IMR-90 (cell line): ENCODE measurements at regions not wholly inside any gene's neighbourhood (a gene's known extent, or its start where the extent isn't known, plus 50 kb on each side); places are given as distances from the start of the nearest gene placed in this dataset.

Experiments used
- ATAC-seq: fragments of 200-7000 bp; cut with Tn5 transposase; 2 replicates; pipeline ENCODE4 v1.9.1; 2020; ENCODE audit warnings: low read depth, mild to moderate bottlenecking, moderate library complexity
- BruUV-seq: library from RNA; stranded (reverse); fragments of 400-500 nt; replicated peaks from 2 replicates; lab custom pipeline; 2021; lab: Mats Ljungman, UMichigan
- CTCF ChIA-PET: fragments of 300-600 bp; formaldehyde crosslinking; extraction: SDS; loops from one replicate; lab custom pipeline; 2021; ENCODE audit warnings: antibody characterized with exemption; lab: Yijun Ruan, JAX
- POLR2A ChIA-PET: fragments of 300-600 bp; sonication (Branson Sonifier 250); formaldehyde crosslinking; loops from one replicate; lab custom pipeline; 2022; ENCODE audit warnings: antibody characterized with exemption; ENCODE audit not compliant: unreplicated experiment; lab: Charles Lee
- DNase-seq: peaks from one replicate; pipeline ENCODE4 v3.0.0; 2013
- H2AFZ ChIP-seq: replicated peaks from 2 replicates; pipeline ENCODE3; 2013; ENCODE audit warnings: low read length, mild to moderate bottlenecking; ENCODE audit not compliant: poor library complexity
- H2AK5ac ChIP-seq: 2 replicates; pipeline ENCODE4 v1.6.1; 2013; ENCODE audit warnings: low read depth, low read length, inconsistent platforms
- H2AK9ac ChIP-seq: replicated peaks from 2 replicates; pipeline ENCODE3; 2013; ENCODE audit warnings: mild to moderate bottlenecking, low read depth, low read length, moderate library complexity; ENCODE audit not compliant: poor library complexity
- H2BK120ac ChIP-seq: 2 replicates; pipeline ENCODE4 v1.6.1; 2013; ENCODE audit warnings: low read depth, low read length, inconsistent platforms
- H2BK15ac ChIP-seq: 3 replicates; pipeline ENCODE4 v1.6.1; 2013; ENCODE audit warnings: low read depth, low read length, inconsistent platforms
- H2BK20ac ChIP-seq: 2 replicates; pipeline ENCODE4 v1.6.1; 2013; ENCODE audit warnings: low read depth, mild to moderate bottlenecking, inconsistent platforms, low read length, moderate library complexity
- H2BK5ac ChIP-seq: 2 replicates; pipeline ENCODE4 v1.6.1; 2013; ENCODE audit warnings: mild to moderate bottlenecking, low read depth, low read length, inconsistent platforms; ENCODE audit not compliant: poor library complexity, severe bottlenecking
- H3K14ac ChIP-seq: replicated peaks from 2 replicates; pipeline ENCODE4 v1.6.1; 2013; ENCODE audit warnings: low read depth, low read length, inconsistent platforms
- H3K18ac ChIP-seq: 2 replicates; pipeline ENCODE4 v1.6.1; 2013; ENCODE audit warnings: low read depth, low read length, control low read depth
- H3K23ac ChIP-seq: 2 replicates; pipeline ENCODE4 v1.6.1; 2013; ENCODE audit warnings: low read depth, low read length, inconsistent platforms
- H3K27ac ChIP-seq: 2 replicates; pipeline ENCODE4 v1.5.1; 2013; ENCODE audit warnings: mild to moderate bottlenecking, control low read depth, low read length; ENCODE audit not compliant: insufficient read depth
- H3K27me3 ChIP-seq: 2 replicates; pipeline ENCODE4 v1.6.1; 2013; ENCODE audit warnings: low read length; ENCODE audit not compliant: control insufficient read depth, insufficient read depth
- H3K36me3 ChIP-seq: 2 replicates; pipeline ENCODE4 v1.6.1; 2013; ENCODE audit warnings: low read length, mixed read lengths; ENCODE audit not compliant: control insufficient read depth, insufficient read depth
- H3K4ac ChIP-seq: 2 replicates; pipeline ENCODE4 v1.6.1; 2013; ENCODE audit warnings: low read depth, low read length, inconsistent platforms
- H3K4me1 ChIP-seq: 2 replicates; pipeline ENCODE4 v1.6.1; 2013; ENCODE audit warnings: low read length, mixed read lengths; ENCODE audit not compliant: control insufficient read depth, insufficient read depth
- H3K4me2 ChIP-seq: 2 replicates; pipeline ENCODE4 v1.6.1; 2013; ENCODE audit warnings: low read depth, mild to moderate bottlenecking, control low read depth, low read length, moderate library complexity
- H3K4me3 ChIP-seq: 2 replicates; pipeline ENCODE4 v1.5.1; 2013; ENCODE audit warnings: low read depth, mild to moderate bottlenecking, control low read depth, low read length, moderate library complexity; ENCODE audit not compliant: insufficient read depth
- H3K56ac ChIP-seq: 2 replicates; pipeline ENCODE4 v1.6.1; 2013; ENCODE audit warnings: low read length, inconsistent platforms; ENCODE audit not compliant: insufficient read depth; ENCODE audit errors: extremely low read depth
- H3K79me1 ChIP-seq, 2 experiments: 2 replicates each; pipeline ENCODE4 v1.6.1; 2013; ENCODE audit warnings: low read length in 2 of 2, inconsistent platforms in 1 of 2, low read depth in 1 of 2
- H3K9ac ChIP-seq: 2 replicates; pipeline ENCODE4 v1.6.1; 2013; ENCODE audit warnings: low read depth, low read length, control low read depth
- H3K9me1 ChIP-seq: 2 replicates; pipeline ENCODE4 v1.6.1; 2013; ENCODE audit warnings: low read length, inconsistent platforms; ENCODE audit not compliant: insufficient read depth
- H3K9me3 ChIP-seq: 2 replicates; pipeline ENCODE4 v1.6.1; 2013; ENCODE audit warnings: low read length; ENCODE audit not compliant: control insufficient read depth, insufficient read depth
- H4K20me1 ChIP-seq: 2 replicates; pipeline ENCODE4 v1.6.1; 2013; ENCODE audit warnings: low read length, inconsistent platforms; ENCODE audit not compliant: insufficient read depth
- H4K5ac ChIP-seq: 2 replicates; pipeline ENCODE4 v1.6.1; 2013; ENCODE audit warnings: mild to moderate bottlenecking, low read depth, low read length, control low read depth
- H4K8ac ChIP-seq, 2 experiments: 2 replicates each; pipeline ENCODE4 v1.6.1; 2013; ENCODE audit warnings: low read depth in 2 of 2, low read length in 2 of 2, control low read depth in 1 of 2, inconsistent platforms in 1 of 2
- H4K91ac ChIP-seq: 2 replicates; pipeline ENCODE4 v1.6.1; 2013; ENCODE audit warnings: low read depth, low read length, inconsistent platforms; ENCODE audit not compliant: insufficient read depth
- BHLHE40 ChIP-seq: fragments of 150-350 bp; IDR thresholded peaks from 2 replicates; pipeline ENCODE4 v1.6.1; 2016; ENCODE audit warnings: mild to moderate bottlenecking, low read depth, low read length
- CEBPB ChIP-seq: IDR thresholded peaks from 2 replicates; pipeline ENCODE4 v1.6.1; 2012; ENCODE audit warnings: low read depth, low read length, improper control_type of control experiment
- CHD1 ChIP-seq: IDR thresholded peaks from 2 replicates; pipeline ENCODE4 v1.6.1; 2012; ENCODE audit warnings: low read depth, low read length, improper control_type of control experiment
- CTCF ChIP-seq: conservative IDR thresholded peaks from 2 replicates; pipeline ENCODE4 v1.5.1; 2012; ENCODE audit warnings: mild to moderate bottlenecking, low read depth, low read length, improper control_type of control experiment
- FOS ChIP-seq: fragments of 150-350 bp; IDR thresholded peaks from 2 replicates; pipeline ENCODE4 v1.6.1; 2016; ENCODE audit warnings: low read depth, low read length
- MAFK ChIP-seq: IDR thresholded peaks from 2 replicates; pipeline ENCODE4 v1.6.1; 2012; ENCODE audit warnings: low read depth, low read length, improper control_type of control experiment
- MAZ ChIP-seq: IDR thresholded peaks from 2 replicates; pipeline ENCODE4 v1.6.1; 2012; ENCODE audit warnings: low read depth, mild to moderate bottlenecking, low read length, improper control_type of control experiment, moderate library complexity, borderline replicate concordance
- MXI1 ChIP-seq: IDR thresholded peaks from 2 replicates; pipeline ENCODE4 v1.6.1; 2012; ENCODE audit warnings: low read depth, mild to moderate bottlenecking, low read length, moderate library complexity, borderline replicate concordance
- NFE2L2 ChIP-seq: fragments of 150-350 bp; IDR thresholded peaks from 2 replicates; pipeline ENCODE4 v1.6.1; 2016; ENCODE audit warnings: low read depth, mild to moderate bottlenecking, low read length
- POLR2A ChIP-seq: IDR thresholded peaks from 2 replicates; pipeline ENCODE4 v1.6.1; 2012; ENCODE audit warnings: mild to moderate bottlenecking, low read depth, low read length
- RAD21 ChIP-seq: IDR thresholded peaks from 2 replicates; pipeline ENCODE4 v1.6.1; 2012; ENCODE audit warnings: low read length, improper control_type of control experiment
- RCOR1 ChIP-seq: IDR thresholded peaks from 2 replicates; pipeline ENCODE4 v1.6.1; 2012; ENCODE audit warnings: mild to moderate bottlenecking, low read length, improper control_type of control experiment; ENCODE audit not compliant: insufficient replicate concordance
- RFX5 ChIP-seq: IDR thresholded peaks from 2 replicates; pipeline ENCODE4 v1.8.0; 2012; ENCODE audit warnings: low read depth, mild to moderate bottlenecking, low read length, moderate library complexity
- SMC3 ChIP-seq: fragments of 150-350 bp; IDR thresholded peaks from 2 replicates; pipeline ENCODE4 v1.6.1; 2016; ENCODE audit warnings: low read depth, mild to moderate bottlenecking, antibody characterized with exemption, low read length, moderate library complexity
- USF2 ChIP-seq: fragments of 150-350 bp; IDR thresholded peaks from 2 replicates; pipeline ENCODE4 v1.6.1; 2017; ENCODE audit warnings: mild to moderate bottlenecking, antibody characterized with exemption, low read length, low read depth
- WGBS, 2 experiments: methylation state at CpG; one replicate each; pipeline versions ENCODE4 v1.1.5 to v1.1.7; 2013; ENCODE audit warnings: missing lambda C conversion rate in 2 of 2; ENCODE audit not compliant: insufficient read length in 1 of 2; ENCODE audit errors: extremely low coverage in 2 of 2; 5-methylcytosine and 5-hydroxymethylcytosine counted together
- dilution Hi-C: fragments of 300-500 bp; cut with HindIII; formaldehyde crosslinking; loops from one replicate; pipeline ENCODE4 v1.14.3; 2018; ENCODE audit warnings: low sequenced_read_pairs; ENCODE audit not compliant: unreplicated experiment
- in situ Hi-C: fragments of 300-500 bp; cut with MboI; formaldehyde crosslinking; loops from 3 replicates; pipeline ENCODE4 v1.14.3; 2019; ENCODE audit warnings: low sequenced_read_pairs, inconsistent platforms, mixed read lengths
- intact Hi-C: fragments of 100-400 bp; cut with micrococcal nuclease; formaldehyde crosslinking; loops from 2 replicates; pipeline ENCODE4 v1.10.0; 2022
- TF ChIP-seq, protein P1 (sequence below): fragments of 150-350 bp; IDR thresholded peaks from 2 replicates; pipeline ENCODE4 v1.6.1; 2016; ENCODE audit warnings: low read depth, mild to moderate bottlenecking, low read length, moderate library complexity, borderline replicate concordance

DNA sequence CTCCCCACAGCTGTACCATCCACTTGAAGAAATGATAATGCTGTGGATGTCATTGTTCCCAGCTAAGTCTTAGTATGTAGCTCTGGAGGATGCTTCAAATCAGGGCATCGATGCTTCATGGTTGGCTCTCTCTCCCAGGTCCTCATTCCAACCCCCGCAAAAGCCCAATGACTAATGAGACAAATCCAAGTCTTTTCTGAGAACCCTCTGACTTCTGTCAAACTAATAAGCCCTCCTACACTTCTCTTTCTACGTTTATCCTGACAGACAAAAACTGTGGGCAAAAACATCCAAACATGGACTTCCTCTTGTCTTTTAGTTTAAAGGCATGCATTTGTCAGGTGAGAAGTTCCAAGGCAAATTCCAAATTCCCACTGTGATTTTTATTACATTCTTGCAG is 260.4 kb upstream of the TAC1 start:
- H2BK20ac ChIP-seq = no peak overlapping the region
- no peaks in the 10 kb centered on the region for H4K20me1 ChIP-seq
- no peaks in the 10 kb centered on the region for H3K79me1 ChIP-seq
- no peak overlapping the region for H2BK120ac ChIP-seq
- H3K18ac ChIP-seq = no peak overlapping the region
- H4K8ac ChIP-seq = no peak overlapping the region
- no peak overlapping the region for H3K56ac ChIP-seq
- no peak overlapping the region for H3K23ac ChIP-seq
- TF ChIP-seq CEBPB = no peak
- no peak for TF ChIP-seq RCOR1
- TF ChIP-seq MXI1 = no peak
- TF ChIP-seq MAFK = no peak
- no peak for TF ChIP-seq FOS
- TF ChIP-seq MAZ = no peak
- TF ChIP-seq BHLHE40 = no peak
- no peak for TF ChIP-seq RFX5
- no peak for TF ChIP-seq CTCF
- no peak for TF ChIP-seq SMC3
- no peak for TF ChIP-seq USF2
- TF ChIP-seq, protein P1, sequence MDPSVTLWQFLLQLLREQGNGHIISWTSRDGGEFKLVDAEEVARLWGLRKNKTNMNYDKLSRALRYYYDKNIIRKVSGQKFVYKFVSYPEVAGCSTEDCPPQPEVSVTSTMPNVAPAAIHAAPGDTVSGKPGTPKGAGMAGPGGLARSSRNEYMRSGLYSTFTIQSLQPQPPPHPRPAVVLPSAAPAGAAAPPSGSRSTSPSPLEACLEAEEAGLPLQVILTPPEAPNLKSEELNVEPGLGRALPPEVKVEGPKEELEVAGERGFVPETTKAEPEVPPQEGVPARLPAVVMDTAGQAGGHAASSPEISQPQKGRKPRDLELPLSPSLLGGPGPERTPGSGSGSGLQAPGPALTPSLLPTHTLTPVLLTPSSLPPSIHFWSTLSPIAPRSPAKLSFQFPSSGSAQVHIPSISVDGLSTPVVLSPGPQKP = no peak
- no peak for TF ChIP-seq RAD21
- no peak for TF ChIP-seq POLR2A
- no peak for TF ChIP-seq CHD1
- TF ChIP-seq NFE2L2 = no peak
- no peak overlapping the region for H2AK5ac ChIP-seq
- no peak for DNase-seq
- H3K4ac ChIP-seq = no peak overlapping the region
- no peak overlapping the region for H2AFZ ChIP-seq
- no peaks in the 10 kb centered on the region for H3K4me1 ChIP-seq
- H3K4me2 ChIP-seq = no peak overlapping the region
- no peak overlapping the region for H2BK5ac ChIP-seq
- H3K4me3 ChIP-seq = no peak overlapping the region
- CTCF ChIA-PET = no interaction called here
- no peak for ATAC-seq
- POLR2A ChIA-PET = no interaction called here
- no peak overlapping the region for H4K91ac ChIP-seq
- no peak overlapping the region for H3K27ac ChIP-seq
- no peak overlapping the region for H2BK15ac ChIP-seq
- no peaks in the 10 kb centered on the region for H3K27me3 ChIP-seq
- no peaks in the 10 kb centered on the region for H3K36me3 ChIP-seq
- no peak overlapping the region for H3K9ac ChIP-seq
- H2AK9ac ChIP-seq = no peak overlapping the region
- H3K9me3 ChIP-seq = 0 out of 2 replicates have a peak, but pooled peaks cover 4% of the 10 kb centered on the region
- H3K14ac ChIP-seq = no peak overlapping the region
- no peak overlapping the region for H4K5ac ChIP-seq
- intact Hi-C loops (no loop called here), dilution Hi-C loops (no loop called here), in situ Hi-C loops (no loop called here)
- WGBS, 2 experiments = 50% methylated on average over 1 of the region's 3 CpGs; no CpG with 5 or more reads in 1 of the 2 experiments
- H3K9me1 ChIP-seq = no peaks in the 10 kb centered on the region
- BruUV-seq = no TSS peak
